HG03175 (cell line): ENCODE measurements at regions not wholly inside any gene's neighbourhood (a gene's known extent, or its start where the extent isn't known, plus 50 kb on each side); places are given as distances from the start of the nearest gene placed in this dataset.

Source experiments
- ATAC-seq: cut with Tn5 transposase; IDR thresholded peaks from one replicate; pipeline ENCODE4 v1.9.1; 2021; ENCODE audit warnings: mild to moderate bottlenecking, moderate library complexity; ENCODE audit not compliant: unreplicated experiment

DNA sequence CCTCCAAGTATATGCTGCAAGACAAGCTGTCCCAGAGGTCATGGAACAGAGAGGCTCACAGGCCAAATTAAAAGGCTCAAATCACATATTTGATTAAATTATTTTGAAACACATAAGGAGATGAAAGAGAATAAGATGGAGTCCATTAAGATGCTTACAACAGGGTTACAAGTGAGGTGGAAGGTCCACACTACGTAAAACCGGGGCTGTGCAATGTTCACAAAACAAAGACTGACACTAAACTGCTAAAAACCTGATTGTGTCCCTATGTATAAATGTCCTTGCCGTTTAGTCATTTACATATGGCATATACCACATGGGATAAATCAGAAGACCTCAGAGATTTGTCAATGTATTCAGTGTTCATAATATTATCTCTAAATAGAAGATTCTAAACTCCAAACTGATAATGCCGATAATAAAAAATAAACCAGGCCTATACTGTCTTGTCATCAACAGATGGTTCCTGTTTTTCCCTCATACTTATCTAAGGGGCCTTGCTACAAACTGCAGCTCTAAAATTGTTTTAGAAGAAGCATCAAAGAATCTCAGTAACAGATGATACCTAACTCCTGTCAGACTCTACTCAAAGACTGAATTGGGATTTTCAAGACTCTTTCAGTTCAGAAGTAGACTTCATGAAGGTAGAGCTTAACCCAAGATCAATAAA is 51.8 kb upstream of the RIPOR2 start:
- ATAC-seq: no peak

DNA sequence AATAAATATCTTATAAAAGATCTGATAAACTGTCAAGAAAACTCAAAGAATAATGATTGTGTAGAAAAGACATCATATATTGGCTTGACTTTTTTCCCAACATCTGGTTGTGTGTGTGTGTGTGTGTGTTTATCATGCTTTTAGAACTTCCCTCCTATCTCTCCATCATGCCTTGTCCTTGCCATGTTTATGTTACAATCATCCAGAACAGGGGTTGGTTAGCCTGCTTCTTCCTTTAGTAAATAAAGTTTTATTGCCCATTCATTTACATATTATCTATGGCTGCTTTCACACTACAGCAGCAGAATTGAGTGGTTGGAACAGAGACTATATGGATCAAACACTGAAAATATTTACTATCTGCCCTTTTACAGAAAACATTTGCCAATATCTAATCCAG is 52.8 kb upstream of the RIPOR2 start:
- ATAC-seq: no peak

DNA sequence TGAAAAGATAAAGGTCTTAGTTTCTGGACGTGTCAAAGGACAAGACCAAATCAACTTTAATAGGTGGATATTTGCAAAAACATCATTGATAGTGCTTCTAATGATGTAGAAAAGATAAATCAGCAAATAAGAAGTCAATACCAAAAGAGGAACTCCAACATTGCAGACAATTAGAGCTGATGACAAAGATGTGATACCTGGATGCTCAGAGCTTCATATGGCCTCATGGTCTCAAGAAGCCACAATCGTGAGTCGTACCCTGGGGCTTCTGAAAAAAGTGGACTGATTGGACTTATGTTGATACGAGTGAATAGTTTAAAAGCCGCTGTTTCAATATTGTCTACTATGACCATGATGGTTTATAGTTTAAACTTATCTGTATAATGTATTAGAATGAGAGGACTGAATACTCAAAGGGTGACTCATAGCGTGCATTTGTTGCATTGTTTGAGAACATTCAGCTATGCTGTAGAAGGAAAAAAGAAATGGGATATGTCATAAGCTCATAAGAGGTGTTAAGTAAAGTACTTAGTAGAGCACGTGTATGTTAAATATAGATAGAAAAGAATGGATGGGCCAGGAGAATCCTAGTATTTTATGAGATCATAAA is 54.6 kb upstream of the RIPOR2 start:
- ATAC-seq: no peak

GRCh38 chr6:24990944-24991809 is 55.4 kb upstream of the RIPOR2 start:
- ATAC-seq: no peak

DNA sequence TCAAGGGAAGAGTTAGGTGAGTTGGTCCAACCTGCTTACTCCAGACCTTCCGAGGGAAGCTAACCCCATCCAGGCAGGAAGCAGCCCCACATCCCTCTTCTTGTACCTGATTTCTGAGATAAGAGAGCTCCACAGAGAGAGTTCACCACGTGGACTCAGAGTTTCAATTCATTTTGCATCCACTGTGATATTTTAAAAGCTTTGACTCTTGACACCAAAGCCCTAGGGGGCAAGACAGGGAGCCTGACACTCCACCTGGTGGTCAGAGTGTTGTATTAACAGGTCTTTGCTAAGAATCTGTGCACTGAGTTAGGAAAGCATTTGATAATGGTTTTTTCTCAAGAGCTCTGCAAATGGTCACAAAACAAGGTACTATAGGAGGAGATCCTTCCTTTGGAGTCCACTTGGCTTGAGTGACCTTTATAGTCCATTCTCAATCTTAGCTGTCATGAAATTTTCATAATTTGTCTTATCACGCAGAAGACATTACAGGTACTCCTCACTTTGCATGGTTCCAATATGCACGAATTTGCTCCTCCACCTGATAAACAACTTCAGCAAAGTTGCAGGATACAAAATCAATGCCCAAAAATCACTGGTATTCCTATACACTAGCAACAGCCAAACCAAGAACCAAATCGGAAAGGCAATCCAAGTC is 56.2 kb upstream of the RIPOR2 start:
- ATAC-seq: peak; percentile 91

DNA sequence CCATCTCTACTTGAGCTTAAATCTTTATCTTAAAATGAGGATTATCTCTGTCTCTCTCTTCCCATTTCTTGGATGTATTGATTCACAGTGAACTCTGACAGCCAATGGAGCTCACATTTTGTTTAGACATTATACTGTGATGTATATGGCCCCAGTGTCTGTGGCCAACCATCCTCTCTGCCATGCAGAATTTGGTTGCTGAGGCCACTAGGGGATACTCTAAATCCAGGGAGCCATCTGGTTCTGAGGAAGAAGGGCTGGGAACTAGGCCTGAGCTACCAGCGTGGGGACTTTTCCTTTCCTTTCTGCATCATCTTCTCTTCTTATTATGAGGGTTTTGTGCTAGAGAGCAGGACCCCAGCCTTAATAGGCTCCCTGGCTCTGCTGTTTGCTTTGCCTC is 59.1 kb upstream of the RIPOR2 start:
- ATAC-seq: no peak

DNA sequence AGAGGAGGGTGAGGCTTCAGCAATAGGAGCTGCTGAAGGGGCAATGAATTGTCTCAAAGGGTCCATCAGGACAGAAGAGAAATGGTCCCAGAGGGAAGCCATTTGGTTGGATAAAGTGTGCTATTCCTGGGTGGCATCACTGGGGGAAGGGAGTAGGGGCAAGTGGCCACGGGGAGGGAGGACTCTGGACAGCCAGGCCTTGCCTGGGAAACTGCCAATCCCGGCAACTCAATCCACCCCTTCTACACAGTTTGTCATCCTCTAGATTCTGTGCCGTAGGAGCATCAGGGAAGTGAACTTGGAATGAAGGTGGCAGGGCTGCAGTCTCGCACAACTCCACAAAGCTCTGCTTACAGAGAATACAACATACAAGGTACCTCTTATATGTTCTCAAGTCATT is 59.5 kb upstream of the RIPOR2 start:
- no peak for ATAC-seq

DNA sequence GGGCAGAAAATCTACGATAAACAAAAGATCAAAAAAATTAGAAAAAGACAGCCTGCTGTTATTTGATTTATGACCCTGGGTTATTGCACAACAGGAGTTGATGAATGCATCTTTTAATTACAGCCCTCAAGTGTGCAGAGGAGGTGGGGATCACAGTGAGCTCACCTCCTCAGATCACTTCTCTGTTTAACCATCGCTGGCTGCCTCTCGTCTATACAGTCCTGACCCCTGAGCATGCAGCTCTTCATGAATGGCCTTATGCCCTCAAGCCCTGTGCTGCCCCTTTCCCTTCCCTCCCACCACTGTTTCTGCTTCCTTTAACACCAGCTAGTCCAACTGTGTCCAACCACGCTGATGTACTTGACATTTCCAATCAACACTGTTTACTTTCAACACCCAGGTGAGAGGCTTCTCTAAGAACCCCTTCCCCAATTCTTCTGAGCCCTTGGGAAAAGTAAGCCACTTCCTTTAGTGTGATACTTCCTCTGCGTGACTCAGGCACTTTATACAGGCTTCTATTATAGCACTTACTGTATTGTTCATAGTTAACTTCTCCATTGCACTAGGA is 60.6 kb upstream of the RIPOR2 start:
- ATAC-seq: no peak

DNA sequence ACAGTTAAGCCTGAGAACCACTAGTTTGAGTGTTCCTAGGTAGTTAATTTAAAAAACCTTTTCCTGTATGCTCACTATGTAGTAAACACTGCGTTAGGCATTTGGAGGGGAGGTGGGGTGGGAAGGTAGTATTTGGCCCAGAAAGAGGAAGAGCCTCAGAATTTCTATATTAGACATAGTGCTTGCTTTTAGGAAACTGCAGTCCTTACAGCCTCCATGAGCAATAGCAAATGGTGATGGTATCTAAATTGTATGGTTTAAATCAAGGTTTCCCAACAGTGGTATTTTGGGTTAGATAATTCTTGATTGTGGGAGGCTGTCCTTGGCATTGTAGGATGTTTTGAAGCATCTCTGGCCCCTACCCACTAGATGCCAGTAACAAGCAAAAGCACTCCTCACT is 61.5 kb upstream of the RIPOR2 start:
- ATAC-seq: no peak

GRCh38 chr6:24997905-24998304 is 62.1 kb upstream of the RIPOR2 start:
- no peak for ATAC-seq

- no peak for ATAC-seq
Observed at GRCh38 chr6:25002326-25003091, 66.7 kb upstream of the RIPOR2 start.

DNA sequence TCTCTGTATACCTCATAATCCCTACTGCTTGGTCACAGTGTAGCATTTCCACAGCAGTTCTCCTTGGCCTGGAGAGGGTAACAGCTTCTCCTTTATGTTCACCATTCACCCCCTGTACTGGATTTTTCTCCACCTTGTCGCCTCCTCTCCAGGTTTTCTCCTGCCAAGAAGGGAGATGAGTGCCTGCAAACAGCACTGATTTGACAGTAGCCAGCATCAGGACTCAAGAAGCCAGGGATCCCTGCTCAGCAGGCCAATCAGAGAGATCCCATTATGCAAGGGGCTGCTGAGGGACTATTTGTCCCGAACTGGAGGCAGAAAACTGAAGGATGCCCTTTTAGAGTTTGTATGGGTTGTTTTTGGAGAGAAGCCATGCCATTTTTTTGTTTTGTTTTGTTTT is 68.6 kb upstream of the RIPOR2 start:
- no peak for ATAC-seq

- ATAC-seq: no peak
Observed at GRCh38 chr6:25005010-25005409, 69.2 kb upstream of the RIPOR2 start.

DNA sequence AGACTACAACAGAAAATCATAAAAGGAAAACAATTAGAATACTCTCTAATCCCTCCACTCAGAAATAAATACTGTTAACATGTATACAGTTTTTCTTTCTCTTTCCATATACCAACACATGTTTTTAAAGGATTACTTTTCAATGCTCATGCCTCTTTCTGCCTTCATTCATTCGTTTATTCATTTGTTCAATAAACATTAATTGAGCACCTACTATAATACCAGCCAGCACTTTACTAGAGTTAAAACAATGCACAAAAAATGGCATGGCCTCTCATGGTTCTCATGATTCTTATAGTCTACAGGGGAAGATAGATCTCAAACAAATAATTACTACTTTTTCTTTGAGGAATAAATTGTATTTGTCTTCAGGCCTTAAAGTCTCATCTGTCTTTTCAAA is 70.3 kb upstream of the RIPOR2 start:
- no peak for ATAC-seq

- ATAC-seq: peak; percentile 66
Observed at GRCh38 chr6:25006565-25007001, 70.8 kb upstream of the RIPOR2 start.

DNA sequence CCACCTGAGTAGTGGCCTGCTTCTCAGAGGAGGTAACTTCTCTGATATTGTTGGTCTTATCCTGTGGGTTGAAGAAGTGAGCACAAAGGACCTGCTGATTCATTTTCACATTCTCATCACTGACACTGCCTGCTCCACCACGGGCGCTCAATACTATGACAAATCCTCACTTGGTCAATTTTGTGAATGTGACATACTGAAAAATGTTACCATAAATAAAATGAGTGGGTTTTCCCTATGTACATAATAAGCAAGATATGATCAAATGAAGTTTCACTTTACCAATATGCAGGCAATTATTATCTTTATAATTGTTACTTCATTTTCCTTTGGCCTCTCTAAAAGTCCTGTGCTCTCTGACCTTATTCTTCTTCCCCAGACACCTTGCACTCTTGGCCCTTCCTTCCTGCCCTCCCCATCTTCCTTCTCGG is 71.5 kb upstream of the RIPOR2 start:
- peak; percentile 84 for ATAC-seq

DNA sequence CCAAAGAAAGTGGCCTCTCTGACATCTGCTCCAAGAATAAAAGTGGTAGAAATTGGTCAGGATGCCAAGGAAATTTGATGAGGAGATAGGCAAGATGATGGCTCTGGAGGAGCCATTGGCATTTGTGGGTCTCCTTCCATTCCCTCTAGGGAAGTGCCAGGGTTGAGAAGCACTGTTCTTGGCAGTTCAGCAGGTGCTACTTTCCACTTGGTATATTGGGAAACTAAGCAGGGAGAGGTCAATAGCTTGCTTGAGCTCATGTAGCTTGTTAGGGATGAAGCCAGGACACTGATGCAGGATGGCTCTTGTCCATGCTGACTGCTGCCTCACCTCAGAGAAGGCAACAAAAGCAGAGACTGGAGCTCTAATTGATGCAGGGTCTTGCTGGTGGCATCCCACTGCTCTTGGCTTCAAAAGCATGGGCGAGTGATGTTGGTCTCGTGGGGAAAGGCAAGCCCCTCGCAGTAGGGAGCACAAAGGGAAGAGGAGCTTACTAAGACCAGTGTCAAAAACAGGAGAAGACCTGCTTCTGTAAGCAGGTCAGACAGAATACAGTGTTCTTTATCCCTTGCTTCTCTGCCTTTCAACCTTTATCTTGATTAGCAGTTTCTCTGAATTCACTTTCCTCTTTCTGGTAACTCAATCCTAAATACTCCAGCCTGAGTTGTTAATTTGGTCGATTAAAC is 73.1 kb upstream of the RIPOR2 start:
- no peak for ATAC-seq

DNA sequence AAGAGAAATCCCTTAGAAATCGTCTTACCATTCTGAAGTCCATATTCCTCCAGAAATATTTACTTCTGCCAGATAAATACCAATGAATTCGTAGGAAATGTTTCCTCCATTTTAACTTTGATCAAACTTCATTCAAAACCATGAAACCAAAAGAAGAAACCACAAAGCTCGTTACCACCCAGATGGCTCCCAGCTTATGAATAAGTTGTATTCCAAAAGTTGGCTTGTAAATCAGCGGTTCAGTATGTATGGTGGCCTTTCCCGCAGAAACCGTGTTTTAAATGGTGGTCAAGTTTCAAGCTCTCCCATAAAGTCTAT is 73.6 kb upstream of the RIPOR2 start:
- no peak for ATAC-seq

DNA sequence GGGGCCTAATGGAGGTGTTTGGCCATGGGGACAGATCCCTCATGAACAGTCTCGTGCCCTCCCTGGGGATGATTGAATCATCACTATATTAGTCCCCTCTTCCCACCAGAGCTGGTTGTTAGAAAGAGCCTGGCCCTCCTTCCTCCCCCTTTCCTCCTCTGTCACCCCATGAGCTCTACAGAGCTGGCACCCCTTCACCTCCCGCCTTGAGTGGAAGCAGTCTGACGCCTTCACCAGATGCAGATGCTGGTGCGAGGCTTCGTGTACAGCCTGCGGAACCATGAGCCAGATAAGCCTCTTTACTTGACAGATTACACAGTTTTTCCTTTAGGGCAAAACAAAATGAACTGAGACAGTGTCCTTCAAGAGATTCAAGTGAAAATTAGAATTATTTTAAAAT is 74.4 kb upstream of the RIPOR2 start:
- ATAC-seq: no peak
